ENCODE measurements at regions not wholly inside any gene's neighbourhood (a gene's known extent, or its start where the extent isn't known, plus 50 kb on each side); places are given as distances from the start of the nearest gene placed in this dataset.

GRCh38 chr17:15882777-15883176, 62.2 kb upstream of the ADORA2B start:
- H3K4me3 ChIP-seq, result no peak overlapping the region
- H3K9me3 ChIP-seq, result no peaks in the 10 kb centered on the region
- WGBS, 5 donors, result 68 to 85% (median 77%) methylated on average over 4 of the region's 4 CpGs
- H3K27me3 ChIP-seq, result peaks cover 0 to 6% (median 0%) of the 10 kb centered on the region in 3 donors
- no peak for DNase-seq
- no peaks in the 10 kb centered on the region for H3K36me3 ChIP-seq
- no peaks in the 10 kb centered on the region for H3K4me1 ChIP-seq
- TF ChIP-seq EP300 (IDR thresholded peaks at IDR 0.05) (no peak), POLR2AphosphoS5 (IDR thresholded peaks at IDR 0.05) (no peak), POLR2A (IDR thresholded peaks at IDR 0.05) (no peak)
- TF ChIP-seq, protein P1, sequence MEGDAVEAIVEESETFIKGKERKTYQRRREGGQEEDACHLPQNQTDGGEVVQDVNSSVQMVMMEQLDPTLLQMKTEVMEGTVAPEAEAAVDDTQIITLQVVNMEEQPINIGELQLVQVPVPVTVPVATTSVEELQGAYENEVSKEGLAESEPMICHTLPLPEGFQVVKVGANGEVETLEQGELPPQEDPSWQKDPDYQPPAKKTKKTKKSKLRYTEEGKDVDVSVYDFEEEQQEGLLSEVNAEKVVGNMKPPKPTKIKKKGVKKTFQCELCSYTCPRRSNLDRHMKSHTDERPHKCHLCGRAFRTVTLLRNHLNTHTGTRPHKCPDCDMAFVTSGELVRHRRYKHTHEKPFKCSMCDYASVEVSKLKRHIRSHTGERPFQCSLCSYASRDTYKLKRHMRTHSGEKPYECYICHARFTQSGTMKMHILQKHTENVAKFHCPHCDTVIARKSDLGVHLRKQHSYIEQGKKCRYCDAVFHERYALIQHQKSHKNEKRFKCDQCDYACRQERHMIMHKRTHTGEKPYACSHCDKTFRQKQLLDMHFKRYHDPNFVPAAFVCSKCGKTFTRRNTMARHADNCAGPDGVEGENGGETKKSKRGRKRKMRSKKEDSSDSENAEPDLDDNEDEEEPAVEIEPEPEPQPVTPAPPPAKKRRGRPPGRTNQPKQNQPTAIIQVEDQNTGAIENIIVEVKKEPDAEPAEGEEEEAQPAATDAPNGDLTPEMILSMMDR (IDR thresholded peaks at IDR 0.05), result no peak
- no peak overlapping the region for H3K27ac ChIP-seq
- intact Hi-C loops (cut with DNase I; ENCODE audit: low total_unique reads), result no loop called here

DNA sequence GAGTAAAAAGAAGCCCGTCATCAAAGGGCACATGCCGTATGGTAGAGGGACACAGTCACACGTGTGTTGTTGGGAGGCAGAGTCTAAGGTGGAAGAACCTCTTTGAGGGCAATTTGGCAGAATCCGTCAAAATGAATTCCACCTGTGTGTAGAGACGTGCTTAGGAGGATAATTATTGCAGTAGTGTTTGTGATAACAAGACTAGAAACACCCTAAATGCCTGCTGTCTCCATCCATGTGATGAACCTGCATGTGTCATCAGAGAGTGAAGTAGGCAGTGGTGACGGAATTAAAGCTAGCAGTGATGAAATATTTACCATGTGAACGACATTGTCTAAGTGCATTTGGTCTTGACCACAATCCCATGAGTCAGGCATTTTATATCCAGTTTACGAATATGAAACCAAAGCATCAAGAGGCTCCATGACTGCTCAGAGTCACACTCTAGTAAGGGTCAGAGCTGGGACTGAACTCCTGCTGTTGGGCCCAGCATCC, 61.3 kb upstream of the ADORA2B start:
- WGBS, 5 donors, result 83 to 93% (median 89%) methylated on average over 8 of the region's 8 CpGs
- H3K4me1 ChIP-seq, result no peaks in the 10 kb centered on the region

DNA sequence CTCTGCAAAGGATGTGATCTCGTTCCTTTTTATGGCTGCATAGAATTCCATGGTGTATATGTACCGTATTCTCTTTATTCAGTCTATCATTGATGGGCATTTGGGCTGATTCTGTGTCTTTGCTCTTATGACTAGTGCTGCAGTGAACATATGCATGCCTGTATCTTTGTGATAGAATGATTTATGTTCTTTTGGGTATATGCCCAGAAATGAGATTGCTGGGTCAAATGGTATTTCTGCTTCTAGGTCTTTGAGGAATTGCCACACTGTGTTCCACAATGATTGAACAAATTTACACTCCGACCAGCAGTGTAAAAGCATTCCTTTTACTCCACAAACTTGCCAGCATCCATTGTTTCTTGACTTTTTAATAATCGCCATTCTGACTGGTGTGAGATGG, 60.2 kb upstream of the ADORA2B start:
- intact Hi-C loops (cut with DNase I; ENCODE audit: low total_unique reads), result no loop called here
- H3K4me3 ChIP-seq, result no peak overlapping the region
- no peaks in the 10 kb centered on the region for H3K36me3 ChIP-seq
- peaks cover 0 to 6% (median 0%) of the 10 kb centered on the region in 3 donors for H3K27me3 ChIP-seq
- TF ChIP-seq EP300 (IDR thresholded peaks at IDR 0.05), result no peak
- TF ChIP-seq POLR2AphosphoS5 (IDR thresholded peaks at IDR 0.05), result no peak
- TF ChIP-seq, protein P1 (IDR thresholded peaks at IDR 0.05), result no peak
- TF ChIP-seq POLR2A (IDR thresholded peaks at IDR 0.05), result no peak
- no peak for DNase-seq
- no peak overlapping the region for H3K27ac ChIP-seq
- H3K4me1 ChIP-seq, result no peaks in the 10 kb centered on the region
- no peaks in the 10 kb centered on the region for H3K9me3 ChIP-seq
- 65 to 83% (median 80%) methylated on average over 4 of the region's 4 CpGs for WGBS, 5 donors

More for the DNA sequence above, 61.3 kb upstream of the ADORA2B start:
- Histone ChIP-seq H3K4me3 (no peak overlapping the region), H3K36me3 (no peaks in the 10 kb centered on the region), H3K27me3 (peaks cover 0 to 6% (median 0%) of the 10 kb centered on the region in 3 donors), H3K27ac (no peak overlapping the region), H3K9me3 (no peaks in the 10 kb centered on the region)
- no peak for DNase-seq
- intact Hi-C loops (cut with DNase I; ENCODE audit: low total_unique reads), result no loop called here
- no peak for TF ChIP-seq EP300 (IDR thresholded peaks at IDR 0.05)
- TF ChIP-seq, protein P1 (IDR thresholded peaks at IDR 0.05), result no peak
- TF ChIP-seq POLR2A (IDR thresholded peaks at IDR 0.05), result no peak
- TF ChIP-seq POLR2AphosphoS5 (IDR thresholded peaks at IDR 0.05), result no peak

GRCh38 chr17:15885770-15886169, 59.2 kb upstream of the ADORA2B start:
- WGBS, 5 donors, result 81 to 93% (median 83%) methylated on average over 2 of the region's 2 CpGs
- DNase-seq, result no peak
- H3K9me3 ChIP-seq, result no peaks in the 10 kb centered on the region
- TF ChIP-seq, protein P1 (IDR thresholded peaks at IDR 0.05), result no peak
- TF ChIP-seq POLR2A (IDR thresholded peaks at IDR 0.05) (no peak), POLR2AphosphoS5 (IDR thresholded peaks at IDR 0.05) (no peak), EP300 (IDR thresholded peaks at IDR 0.05) (no peak)
- peaks cover 0 to 6% (median 0%) of the 10 kb centered on the region in 3 donors for H3K27me3 ChIP-seq
- H3K4me1 ChIP-seq, result no peaks in the 10 kb centered on the region
- H3K27ac ChIP-seq, result no peak overlapping the region
- intact Hi-C loops (cut with DNase I; ENCODE audit: low total_unique reads), result no loop called here
- no peak overlapping the region for H3K4me3 ChIP-seq
- no peaks in the 10 kb centered on the region for H3K36me3 ChIP-seq

All from stomach (tissue), 8 donors.